Smooth muscle cell (in vitro differentiated cells): ENCODE measurements at regions not wholly inside any gene's neighbourhood (a gene's known extent, or its start where the extent isn't known, plus 50 kb on each side); places are given as distances from the start of the nearest gene placed in this dataset.

Experiments used
- DNase-seq: peaks from one replicate; lab custom pipeline; 2025; ENCODE audit not compliant: unreplicated experiment; lab: John Stamatoyannopoulos, UW
- H2AFZ ChIP-seq: fragments of 200-600 bp; sonication (generic); 2 replicates; pipeline ENCODE4 v1.6.0; 2016; ENCODE audit warnings: antibody characterized with exemption, low read depth, mild to moderate bottlenecking
- H3F3A ChIP-seq: fragments of 200-600 bp; sonication (generic); 2 replicates; pipeline ENCODE4 v1.6.0; 2017; ENCODE audit warnings: antibody characterized with exemption, low read depth
- H3K27ac ChIP-seq: fragments of 200-600 bp; sonication (generic); 2 replicates; pipeline ENCODE4 v1.5.1; 2016; ENCODE audit warnings: low read depth, mild to moderate bottlenecking
- H3K27me3 ChIP-seq: fragments of 200-600 bp; sonication (generic); 2 replicates; pipeline ENCODE4 v1.6.1; 2016; ENCODE audit warnings: low read depth, mild to moderate bottlenecking
- H3K36me3 ChIP-seq: fragments of 200-600 bp; sonication (generic); 2 replicates; pipeline ENCODE4 v1.5.1; 2016; ENCODE audit warnings: low read depth
- H3K4me1 ChIP-seq: fragments of 200-600 bp; sonication (generic); 2 replicates; pipeline ENCODE4 v1.5.1; 2016; ENCODE audit warnings: low read depth
- H3K4me2 ChIP-seq: fragments of 200-600 bp; sonication (generic); 2 replicates; pipeline ENCODE4 v1.6.0; 2016; ENCODE audit warnings: mild to moderate bottlenecking
- H3K4me3 ChIP-seq: fragments of 200-600 bp; sonication (generic); 2 replicates; pipeline ENCODE4 v1.5.1; 2016; ENCODE audit warnings: mild to moderate bottlenecking
- H3K79me2 ChIP-seq: fragments of 200-600 bp; sonication (generic); 2 replicates; pipeline ENCODE4 v1.6.0; 2016; ENCODE audit warnings: low read depth, mild to moderate bottlenecking
- H3K9ac ChIP-seq: fragments of 200-600 bp; sonication (generic); 2 replicates; pipeline ENCODE4 v1.6.0; 2016; ENCODE audit warnings: low read depth
- H3K9me3 ChIP-seq: fragments of 200-600 bp; sonication (generic); replicated peaks from 2 replicates; pipeline ENCODE4 v1.5.1; 2016; ENCODE audit warnings: low read depth
- H4K20me1 ChIP-seq: fragments of 200-600 bp; sonication (generic); 2 replicates; pipeline ENCODE4 v1.6.0; 2016; ENCODE audit warnings: low read depth
- CTCF ChIP-seq: fragments of 200-600 bp; sonication (generic); IDR thresholded peaks from 2 replicates; pipeline ENCODE4 v1.5.1; 2017; ENCODE audit warnings: borderline replicate concordance, mild to moderate bottlenecking, antibody characterized with exemption; ENCODE audit not compliant: insufficient read depth, poor library complexity, severe bottlenecking
- WGBS: methylation state at CpG from one replicate; pipeline ENCODE4 v1.1.7; 2016; ENCODE audit warnings: low lambda C conversion rate; 5-methylcytosine and 5-hydroxymethylcytosine counted together

GRCh38 chr20:7415427-7415826 lies 524.8 kb downstream of the HAO1 start:
- H3K79me2 ChIP-seq = no peaks in the 10 kb centered on the region
- no peaks in the 10 kb centered on the region for H3K4me1 ChIP-seq
- no peak overlapping the region for H3K27ac ChIP-seq
- no peak for DNase-seq
- no peak overlapping the region for H2AFZ ChIP-seq
- H3F3A ChIP-seq = no peaks in the 10 kb centered on the region
- H3K9me3 ChIP-seq = no peaks in the 10 kb centered on the region
- no peak overlapping the region for H3K4me2 ChIP-seq
- no peak overlapping the region for H3K9ac ChIP-seq
- no peaks in the 10 kb centered on the region for H4K20me1 ChIP-seq
- no peak for TF ChIP-seq CTCF
- no peaks in the 10 kb centered on the region for H3K36me3 ChIP-seq
- H3K27me3 ChIP-seq = no peaks in the 10 kb centered on the region
- H3K4me3 ChIP-seq = no peak overlapping the region

GRCh38 chr20:7416382-7416781 lies 523.9 kb downstream of the HAO1 start:
- no peak for TF ChIP-seq CTCF
- Histone ChIP-seq H3K9ac (no peak overlapping the region), H3K27ac (no peak overlapping the region), H3K27me3 (no peaks in the 10 kb centered on the region), H3K36me3 (no peaks in the 10 kb centered on the region), H3F3A (no peaks in the 10 kb centered on the region), H3K4me2 (no peak overlapping the region), H3K9me3 (no peaks in the 10 kb centered on the region), H3K4me1 (no peaks in the 10 kb centered on the region), H3K79me2 (no peaks in the 10 kb centered on the region), H2AFZ (no peak overlapping the region), H4K20me1 (no peaks in the 10 kb centered on the region), H3K4me3 (no peak overlapping the region)
- no peak for DNase-seq

GRCh38 chr20:7420345-7420744 lies 519.9 kb downstream of the HAO1 start:
- no peaks in the 10 kb centered on the region for H3K9me3 ChIP-seq
- no peak for TF ChIP-seq CTCF
- no peak overlapping the region for H3K4me2 ChIP-seq
- no peak overlapping the region for H3K9ac ChIP-seq
- no peak overlapping the region for H3K4me3 ChIP-seq
- no peaks in the 10 kb centered on the region for H3F3A ChIP-seq
- no peak overlapping the region for H3K27ac ChIP-seq
- no peaks in the 10 kb centered on the region for H3K79me2 ChIP-seq
- DNase-seq = no peak
- H3K27me3 ChIP-seq = no peaks in the 10 kb centered on the region
- no peaks in the 10 kb centered on the region for H4K20me1 ChIP-seq
- no peak overlapping the region for H2AFZ ChIP-seq
- no peaks in the 10 kb centered on the region for H3K36me3 ChIP-seq
- H3K4me1 ChIP-seq = no peaks in the 10 kb centered on the region

- no peaks in the 10 kb centered on the region for H3K27me3 ChIP-seq
- no peak overlapping the region for H3K27ac ChIP-seq
- H3K79me2 ChIP-seq = no peaks in the 10 kb centered on the region
- H3K4me2 ChIP-seq = no peak overlapping the region
- H3K4me3 ChIP-seq = no peak overlapping the region
- WGBS = 89% methylated on average over 6 of the region's 6 CpGs
- no peaks in the 10 kb centered on the region for H3K9me3 ChIP-seq
- DNase-seq = no peak
- H3F3A ChIP-seq = no peaks in the 10 kb centered on the region
- H3K4me1 ChIP-seq = no peaks in the 10 kb centered on the region
- no peak for TF ChIP-seq CTCF
- H3K9ac ChIP-seq = no peak overlapping the region
- no peaks in the 10 kb centered on the region for H3K36me3 ChIP-seq
- H2AFZ ChIP-seq = no peak overlapping the region
- H4K20me1 ChIP-seq = no peaks in the 10 kb centered on the region
Measured at GRCh38 chr20:7426890-7427496, 513.3 kb downstream of the HAO1 start.
